Heart right ventricle (tissue), 16 donors: ENCODE measurements at regions not wholly inside any gene's neighbourhood (a gene's known extent, or its start where the extent isn't known, plus 50 kb on each side); places are given as distances from the start of the nearest gene placed in this dataset.

ENCODE experiments used
- ATAC-seq, 8 donors: fragments of 200-7000 bp; cut with Tn5 transposase; one replicate each; pipeline ENCODE4 v1.9.1; 2020; ENCODE audit warnings: mild to moderate bottlenecking in 8 of 8, moderate library complexity in 8 of 8, moderate number of reproducible peaks in 1 of 8
- DNase-seq, 2 donors: peaks; one replicate each; pipeline ENCODE4 v3.0.0-alpha.2; 2020
- H3K27ac ChIP-seq, 10 donors: fragments of 200-600 bp; sonication (generic) in 2 of 10; one replicate each; pipeline versions ENCODE4 v1.5.0 to v1.8.0; 2020 to 2022; ENCODE audit warnings: mild to moderate bottlenecking in 3 of 10
- H3K27me3 ChIP-seq, 7 donors: fragments of 200-600 bp; one replicate each; pipeline ENCODE4 v1.8.0; 2021 to 2022; ENCODE audit warnings: mild to moderate bottlenecking in 2 of 7
- H3K36me3 ChIP-seq, 9 donors: fragments of 200-600 bp; sonication (generic) in 1 of 9; one replicate each; pipeline versions ENCODE4 v1.5.0 to v1.8.0; 2020 to 2022; ENCODE audit warnings: mild to moderate bottlenecking in 2 of 9
- H3K4me1 ChIP-seq, 9 donors: fragments of 200-600 bp; sonication (generic) in 1 of 9; one replicate each; pipeline versions ENCODE4 v1.5.0 to v1.8.0; 2020 to 2022; ENCODE audit warnings: mild to moderate bottlenecking in 4 of 9
- H3K4me3 ChIP-seq, 10 donors: fragments of 200-600 bp; sonication (generic) in 2 of 10; one replicate each; pipeline versions ENCODE4 v1.5.0 to v1.8.0; 2020 to 2022; ENCODE audit warnings: mild to moderate bottlenecking in 7 of 10, moderate library complexity in 2 of 10
- H3K9me3 ChIP-seq, 11 donors: fragments of 200-600 bp in 10 of 11; sonication (generic) in 2 of 11; one replicate each; pipeline versions ENCODE4 v1.5.0 to v1.8.0; 2013 to 2022; ENCODE audit warnings: mild to moderate bottlenecking in 2 of 11, control low read depth in 1 of 11, moderate library complexity in 1 of 11
- WGBS, 2 donors: extraction: QIAGEN DNeasy Blood & Tissue Kit; methylation state at CpG; one replicate each; pipeline ENCODE4 v1.1.7; 2013; ENCODE audit warnings: inconsistent platforms in 1 of 2; 5-methylcytosine and 5-hydroxymethylcytosine counted together
- intact Hi-C, 10 donors: fragments of 100-400 bp; cut with DNase I; formaldehyde crosslinking; loops; one replicate each; pipeline versions ENCODE4 v1.11.1 to v1.14.2; 2022
- TF ChIP-seq, protein P1 (sequence below), 9 donors: fragments of 200-600 bp; sonication (generic) in 2 of 9; IDR thresholded peaks; one replicate each; pipeline versions ENCODE4 v1.5.0 to v1.8.0; 2021 to 2022; ENCODE audit warnings: antibody characterized with exemption in 9 of 9, mild to moderate bottlenecking in 5 of 9, moderate library complexity in 1 of 9
- donor health status: Arrhythmogenic right ventricular cardiomyopathy.
- donor health status: ischemic (EF 13 %, LVEDD 7.1; RV severe dilation, severe dysfunction).
- donor health status: healthy with polysubstance abuse.
- donor health status: DM: no; HTN: yes; CAD: no.
- donor health status: DM: no; HTN: no; CAD: no.
- donor health status: ischemic (EF 25% LVEDD 6.9; RV normal size, moderate dysfunction).
- donor health status: ischemic (EF 25% LVEDD 5.7; RV mildly dilated, moderate dysfunction).
- donor health status: healthy.
- donor health status: DM: yes; HTN: yes; CAD: no.
- donor health status: Ischemic cardiomyopathy.
- donor health status: ischemic (EF 35%, LVEDD 5.7; RV mildly dilated, moderate dysfunction).
- donor health status: nonischemic (EF 11% LVEDD 7.7; RV severe dilation, severe dysfunction).
- donor health status: DM: yes; HTN: yes; CAD: no.
- donor health status: PGD.
- donor health status: ischemic (EF 29% LVEDD 5.4; RV normal size, mild dysfunction).
- donor health status: nonischemic (EF 23%, LVEDD 6.1; RV moderate dilation, normal function).

DNA sequence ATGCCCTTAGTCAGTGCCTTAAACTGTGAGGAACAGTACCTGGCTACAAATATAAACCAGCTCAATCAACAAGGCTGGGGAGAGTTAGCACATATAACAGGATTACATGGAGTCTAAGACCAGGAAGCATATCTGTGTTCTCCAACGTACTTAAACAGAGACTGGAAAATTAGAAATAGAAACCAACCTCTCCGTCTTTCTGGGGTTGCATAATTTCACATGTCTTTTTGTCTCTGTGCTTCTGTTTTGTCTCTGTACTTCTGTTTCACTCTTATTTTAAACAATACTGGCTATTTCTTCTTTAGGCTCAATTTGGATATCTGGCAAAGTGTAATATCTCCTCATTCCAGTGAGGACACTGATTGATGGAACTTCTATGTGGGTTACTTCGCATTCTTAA, 749.0 kb upstream of the ZEB2 start:
- peaks cover 0 to 28% (median 5%) of the 10 kb centered on the region in 11 donors for H3K9me3 ChIP-seq
- no peaks in the 10 kb centered on the region for H3K36me3 ChIP-seq
- 74 to 78% methylated on average over 3 of the region's 3 CpGs for WGBS, 2 donors
- H3K4me1 ChIP-seq, result no peaks in the 10 kb centered on the region
- DNase-seq, result no peak
- intact Hi-C loops, result no loop called here
- H3K27ac ChIP-seq, result no peak overlapping the region
- no peak overlapping the region for H3K4me3 ChIP-seq
- ATAC-seq, result no peak
- TF ChIP-seq, protein P1, sequence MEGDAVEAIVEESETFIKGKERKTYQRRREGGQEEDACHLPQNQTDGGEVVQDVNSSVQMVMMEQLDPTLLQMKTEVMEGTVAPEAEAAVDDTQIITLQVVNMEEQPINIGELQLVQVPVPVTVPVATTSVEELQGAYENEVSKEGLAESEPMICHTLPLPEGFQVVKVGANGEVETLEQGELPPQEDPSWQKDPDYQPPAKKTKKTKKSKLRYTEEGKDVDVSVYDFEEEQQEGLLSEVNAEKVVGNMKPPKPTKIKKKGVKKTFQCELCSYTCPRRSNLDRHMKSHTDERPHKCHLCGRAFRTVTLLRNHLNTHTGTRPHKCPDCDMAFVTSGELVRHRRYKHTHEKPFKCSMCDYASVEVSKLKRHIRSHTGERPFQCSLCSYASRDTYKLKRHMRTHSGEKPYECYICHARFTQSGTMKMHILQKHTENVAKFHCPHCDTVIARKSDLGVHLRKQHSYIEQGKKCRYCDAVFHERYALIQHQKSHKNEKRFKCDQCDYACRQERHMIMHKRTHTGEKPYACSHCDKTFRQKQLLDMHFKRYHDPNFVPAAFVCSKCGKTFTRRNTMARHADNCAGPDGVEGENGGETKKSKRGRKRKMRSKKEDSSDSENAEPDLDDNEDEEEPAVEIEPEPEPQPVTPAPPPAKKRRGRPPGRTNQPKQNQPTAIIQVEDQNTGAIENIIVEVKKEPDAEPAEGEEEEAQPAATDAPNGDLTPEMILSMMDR (IDR thresholded peaks at IDR 0.05), result no peak
- peaks cover 0 to 28% (median 0%) of the 10 kb centered on the region in 7 donors for H3K27me3 ChIP-seq

DNA sequence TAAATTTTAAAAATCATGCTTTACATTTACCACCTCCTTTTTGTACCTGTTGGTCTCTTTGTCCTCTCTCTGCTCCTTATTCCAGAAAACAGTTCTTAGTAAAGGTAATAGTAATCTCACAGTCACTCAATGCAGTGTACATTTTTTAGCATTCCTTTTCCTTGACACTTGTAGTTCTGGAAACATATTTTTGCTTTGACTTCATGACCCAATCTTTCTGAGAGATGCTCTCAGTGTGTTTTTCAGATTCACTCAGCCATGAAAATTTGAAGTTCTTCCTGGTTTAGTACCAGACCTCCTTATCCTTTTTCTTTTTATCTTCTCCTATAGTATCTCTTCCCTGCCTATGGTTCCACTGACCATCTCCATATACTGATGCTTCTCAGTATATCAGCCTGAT, 747.5 kb upstream of the ZEB2 start:
- H3K4me3 ChIP-seq, result no peak overlapping the region
- H3K27me3 ChIP-seq, result peaks cover 0 to 43% (median 0%) of the 10 kb centered on the region in 7 donors
- H3K36me3 ChIP-seq, result no peaks in the 10 kb centered on the region
- H3K4me1 ChIP-seq, result no peaks in the 10 kb centered on the region
- TF ChIP-seq, protein P1 (IDR thresholded peaks at IDR 0.05), result no peak
- no peak overlapping the region for H3K27ac ChIP-seq
- no peak for DNase-seq
- intact Hi-C loops, result no loop called here
- peaks cover 0 to 13% (median 3%) of the 10 kb centered on the region in 11 donors for H3K9me3 ChIP-seq
- no peak for ATAC-seq

DNA sequence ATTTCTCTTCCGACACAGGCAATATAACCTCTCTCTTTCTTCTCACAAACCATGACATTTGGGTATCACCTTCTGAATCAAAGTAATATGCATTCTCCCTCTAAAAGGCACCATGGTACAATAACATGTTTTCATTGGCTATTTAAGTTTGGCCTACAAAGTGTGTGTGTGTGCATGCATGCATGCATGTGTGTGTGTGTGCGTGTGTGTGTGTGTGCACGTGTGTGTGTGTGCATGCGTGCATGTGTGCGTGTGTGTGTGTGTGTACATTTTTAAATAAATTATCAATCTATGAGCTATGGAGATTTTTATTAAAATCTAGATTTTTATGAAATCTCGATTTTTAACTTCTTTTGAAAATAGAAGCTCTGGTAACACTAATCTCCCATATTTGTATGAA, 745.3 kb upstream of the ZEB2 start:
- H3K36me3 ChIP-seq, result no peaks in the 10 kb centered on the region
- 90 to 94% methylated on average over 6 of the region's 6 CpGs for WGBS, 2 donors
- H3K4me1 ChIP-seq, result no peaks in the 10 kb centered on the region
- TF ChIP-seq, protein P1 (IDR thresholded peaks at IDR 0.05), result no peak
- no peak overlapping the region for H3K27ac ChIP-seq
- no peak overlapping the region for H3K4me3 ChIP-seq
- no peak for ATAC-seq
- intact Hi-C loops, result no loop called here
- no peak for DNase-seq
- H3K9me3 ChIP-seq, result no peaks in the 10 kb centered on the region
- H3K27me3 ChIP-seq, result peaks cover 0 to 65% (median 0%) of the 10 kb centered on the region in 7 donors

DNA sequence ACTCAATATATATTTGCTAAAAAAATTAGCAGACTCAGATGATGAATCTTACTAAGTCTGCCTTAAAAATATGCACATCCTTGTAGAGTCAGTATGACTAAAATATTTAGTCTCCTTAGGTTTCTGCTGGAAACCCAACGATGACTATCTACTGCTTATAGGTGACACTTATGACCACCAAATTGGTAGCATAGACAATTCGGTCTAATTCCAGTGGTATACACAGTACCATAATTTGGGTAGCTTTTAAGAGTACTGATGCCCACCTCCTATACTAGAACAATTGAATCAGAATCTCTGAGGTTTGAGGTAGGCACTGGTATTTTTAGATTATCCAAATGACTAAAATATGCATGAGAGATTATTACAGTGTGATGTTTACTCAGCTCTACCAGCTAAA, 740.8 kb upstream of the ZEB2 start:
- DNase-seq (no peak), ATAC-seq (no peak)
- Histone ChIP-seq H3K9me3 (no peaks in the 10 kb centered on the region), H3K4me1 (no peaks in the 10 kb centered on the region), H3K36me3 (no peaks in the 10 kb centered on the region), H3K27me3 (peaks cover 0 to 94% (median 0%) of the 10 kb centered on the region in 7 donors), H3K4me3 (no peak overlapping the region), H3K27ac (no peak overlapping the region)
- TF ChIP-seq, protein P1 (IDR thresholded peaks at IDR 0.05), result no peak
- WGBS, 2 donors, result 90 to 98% methylated on average over 2 of the region's 2 CpGs
- intact Hi-C loops, result no loop called here

DNA sequence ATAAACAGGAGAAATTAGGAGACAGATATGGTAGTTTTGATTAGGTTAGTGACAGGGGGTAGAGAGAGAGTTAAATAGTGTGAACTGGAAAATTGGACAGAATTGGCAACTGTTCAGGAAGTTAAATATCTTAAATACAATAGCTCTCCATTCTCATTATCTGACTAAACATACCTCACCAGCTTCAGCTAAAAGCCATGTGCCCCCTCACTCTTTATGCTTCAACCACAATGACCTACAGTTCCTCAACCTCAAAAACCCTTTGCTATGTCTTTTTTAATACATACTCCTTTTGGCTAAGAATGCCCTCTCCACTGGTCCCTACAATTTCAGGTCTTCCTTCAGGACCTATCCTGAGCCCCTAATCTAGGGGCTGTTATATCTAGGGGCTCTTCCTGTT, 740.2 kb upstream of the ZEB2 start:
- Histone ChIP-seq H3K27me3 (peaks cover 0 to 96% (median 0%) of the 10 kb centered on the region in 7 donors), H3K36me3 (no peaks in the 10 kb centered on the region), H3K9me3 (no peaks in the 10 kb centered on the region), H3K27ac (no peak overlapping the region), H3K4me3 (no peak overlapping the region), H3K4me1 (no peaks in the 10 kb centered on the region)
- ATAC-seq (no peak), DNase-seq (no peak)
- TF ChIP-seq, protein P1 (IDR thresholded peaks at IDR 0.05), result no peak
- intact Hi-C loops, result no loop called here
